Breast epithelium (tissue), 4 donors: ENCODE measurements at regions not wholly inside any gene's neighbourhood (a gene's known extent, or its start where the extent isn't known, plus 50 kb on each side); places are given as distances from the start of the nearest gene placed in this dataset.

ENCODE experiments used
- DNase-seq, 2 donors: peaks; one replicate each; pipeline ENCODE4 v3.0.0-alpha.2; 2019; ENCODE audit warnings: low spot score in 2 of 2
- H3K27ac ChIP-seq, 2 donors: fragments of 200-600 bp; sonication (generic) in 1 of 2; one replicate each; pipeline ENCODE4 v1.5.1; 2016 to 2019; ENCODE audit warnings: mild to moderate bottlenecking in 1 of 2
- H3K27me3 ChIP-seq, 2 donors: fragments of 200-600 bp; sonication (generic) in 1 of 2; one replicate each; pipeline versions ENCODE4 v1.5.1 to v1.6.0; 2017 to 2019; ENCODE audit warnings: control low read depth in 1 of 2, mild to moderate bottlenecking in 1 of 2
- H3K36me3 ChIP-seq: fragments of 200-600 bp; one replicate; pipeline ENCODE4 v1.5.1; 2019
- H3K4me1 ChIP-seq, 2 donors: fragments of 200-600 bp; sonication (generic); one replicate each; pipeline ENCODE4 v1.5.1; 2016 to 2019; ENCODE audit warnings: control low read depth in 1 of 2
- H3K4me3 ChIP-seq, 3 donors: fragments of 200-600 bp; sonication (generic); 1 replicate in 2 of 3; 2 replicates in 1 of 3; pipeline ENCODE4 v1.5.1; 2016 to 2019; ENCODE audit warnings: mild to moderate bottlenecking in 3 of 3, moderate library complexity in 2 of 3
- H3K9me3 ChIP-seq, 2 donors: fragments of 200-600 bp; sonication (generic) in 1 of 2; one replicate each; pipeline ENCODE4 v1.5.1; 2016 to 2019; ENCODE audit warnings: control low read depth in 1 of 2
- POLR2A ChIP-seq: fragments of 450-650 bp; IDR thresholded peaks from one replicate; pipeline ENCODE4 v1.6.1; 2016; ENCODE audit warnings: antibody characterized with exemption, mild to moderate bottlenecking, moderate library complexity
- POLR2AphosphoS5 ChIP-seq, 3 donors: sonication (generic); formaldehyde crosslinking; IDR thresholded peaks; one replicate each; pipeline ENCODE4 v1.6.1; 2017; ENCODE audit warnings: antibody characterized with exemption in 3 of 3
- intact Hi-C: fragments of 100-400 bp; cut with DNase I; formaldehyde crosslinking; loops from one replicate; pipeline ENCODE4 v1.15.1; 2023; ENCODE audit warnings: low total_unique reads
- TF ChIP-seq, protein P1 (sequence below), 3 donors: fragments of 450-650 bp; IDR thresholded peaks; one replicate each; pipeline ENCODE4 v1.5.1; 2016 to 2017; ENCODE audit warnings: antibody characterized with exemption in 3 of 3, mild to moderate bottlenecking in 3 of 3, moderate library complexity in 3 of 3

- intact Hi-C loops = no loop called here
- Histone ChIP-seq H3K27ac (no peak overlapping the region), H3K27me3 (no peaks in the 10 kb centered on the region), H3K36me3 (no peaks in the 10 kb centered on the region), H3K9me3 (peaks cover 0 to 12% of the 10 kb centered on the region in 2 donors), H3K4me1 (no peaks in the 10 kb centered on the region), H3K4me3 (no peak overlapping the region)
- no peak for TF ChIP-seq POLR2AphosphoS5 (IDR thresholded peaks at IDR 0.05)
- TF ChIP-seq, protein P1, sequence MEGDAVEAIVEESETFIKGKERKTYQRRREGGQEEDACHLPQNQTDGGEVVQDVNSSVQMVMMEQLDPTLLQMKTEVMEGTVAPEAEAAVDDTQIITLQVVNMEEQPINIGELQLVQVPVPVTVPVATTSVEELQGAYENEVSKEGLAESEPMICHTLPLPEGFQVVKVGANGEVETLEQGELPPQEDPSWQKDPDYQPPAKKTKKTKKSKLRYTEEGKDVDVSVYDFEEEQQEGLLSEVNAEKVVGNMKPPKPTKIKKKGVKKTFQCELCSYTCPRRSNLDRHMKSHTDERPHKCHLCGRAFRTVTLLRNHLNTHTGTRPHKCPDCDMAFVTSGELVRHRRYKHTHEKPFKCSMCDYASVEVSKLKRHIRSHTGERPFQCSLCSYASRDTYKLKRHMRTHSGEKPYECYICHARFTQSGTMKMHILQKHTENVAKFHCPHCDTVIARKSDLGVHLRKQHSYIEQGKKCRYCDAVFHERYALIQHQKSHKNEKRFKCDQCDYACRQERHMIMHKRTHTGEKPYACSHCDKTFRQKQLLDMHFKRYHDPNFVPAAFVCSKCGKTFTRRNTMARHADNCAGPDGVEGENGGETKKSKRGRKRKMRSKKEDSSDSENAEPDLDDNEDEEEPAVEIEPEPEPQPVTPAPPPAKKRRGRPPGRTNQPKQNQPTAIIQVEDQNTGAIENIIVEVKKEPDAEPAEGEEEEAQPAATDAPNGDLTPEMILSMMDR (IDR thresholded peaks at IDR 0.05) = no peak
- TF ChIP-seq POLR2A = no peak
- no peak for DNase-seq
Measured at GRCh38 chr21:29396951-29397455, 98.3 kb downstream of the BACH1 start.

DNA sequence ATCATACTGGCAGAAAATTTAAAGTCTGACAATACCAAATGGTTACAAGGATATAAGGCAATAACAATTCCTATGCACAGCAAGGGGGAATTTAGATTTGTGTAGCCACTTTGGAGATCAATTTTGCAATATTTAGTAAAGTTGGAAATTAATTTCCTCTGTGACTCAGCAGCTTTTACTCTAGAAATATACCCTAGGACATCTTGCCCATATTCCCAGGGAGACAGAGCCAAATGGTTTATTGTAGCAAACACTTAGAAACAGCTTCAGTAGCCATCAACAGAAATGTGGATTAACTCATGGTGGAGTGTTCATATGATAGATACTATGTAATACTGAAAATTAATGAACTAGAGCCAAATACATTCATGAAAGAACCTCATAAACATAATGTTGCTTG is 104.6 kb downstream of the BACH1 start:
- intact Hi-C loops = no loop called here
- DNase-seq = no peak
- no peaks in the 10 kb centered on the region for H3K36me3 ChIP-seq
- peaks cover 0 to 12% of the 10 kb centered on the region in 2 donors for H3K9me3 ChIP-seq
- H3K4me1 ChIP-seq = no peaks in the 10 kb centered on the region
- H3K27me3 ChIP-seq = no peaks in the 10 kb centered on the region
- no peak overlapping the region for H3K27ac ChIP-seq
- H3K4me3 ChIP-seq = no peak overlapping the region
- TF ChIP-seq POLR2AphosphoS5 (IDR thresholded peaks at IDR 0.05) (no peak), POLR2A (no peak)
- TF ChIP-seq, protein P1 (IDR thresholded peaks at IDR 0.05) = no peak

GRCh38 chr21:29403922-29404538 is 105.3 kb downstream of the BACH1 start:
- Histone ChIP-seq H3K27ac (no peak overlapping the region), H3K4me3 (no peak overlapping the region), H3K36me3 (no peaks in the 10 kb centered on the region), H3K27me3 (no peaks in the 10 kb centered on the region), H3K9me3 (peaks cover 0 to 12% of the 10 kb centered on the region in 2 donors), H3K4me1 (no peaks in the 10 kb centered on the region)
- TF ChIP-seq, protein P1 (IDR thresholded peaks at IDR 0.05) = no peak
- TF ChIP-seq POLR2A (no peak), POLR2AphosphoS5 (IDR thresholded peaks at IDR 0.05) (no peak)
- no peak for DNase-seq
- intact Hi-C loops = no loop called here

GRCh38 chr21:29405503-29406122 is 106.9 kb downstream of the BACH1 start:
- Histone ChIP-seq H3K4me1 (no peaks in the 10 kb centered on the region), H3K27ac (no peak overlapping the region), H3K4me3 (no peak overlapping the region), H3K9me3 (no peaks in the 10 kb centered on the region), H3K27me3 (no peaks in the 10 kb centered on the region), H3K36me3 (no peaks in the 10 kb centered on the region)
- no peak for DNase-seq
- no peak for TF ChIP-seq POLR2AphosphoS5 (IDR thresholded peaks at IDR 0.05)
- TF ChIP-seq, protein P1 (IDR thresholded peaks at IDR 0.05) = no peak
- TF ChIP-seq POLR2A = no peak
- intact Hi-C loops = no loop called here

DNA sequence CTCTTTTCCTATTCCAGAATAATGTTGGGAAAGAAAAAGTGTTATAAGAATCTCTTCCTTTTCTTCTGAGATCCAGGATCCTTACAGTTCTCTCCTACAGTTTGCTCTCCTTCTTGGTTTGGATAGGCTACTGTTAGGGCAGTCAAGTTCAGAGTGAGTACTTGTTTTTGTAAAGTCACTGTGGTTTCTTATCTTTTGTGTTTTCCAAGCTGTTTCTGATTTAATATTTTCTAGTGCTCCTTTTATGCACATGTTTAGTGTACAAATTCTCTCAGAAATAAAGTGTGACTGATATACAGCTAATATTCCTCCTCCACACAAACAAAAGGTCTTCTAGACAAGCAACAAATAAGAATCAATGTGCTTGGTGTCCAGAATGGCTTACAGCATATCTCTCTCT is 107.7 kb downstream of the BACH1 start:
- DNase-seq = no peak
- intact Hi-C loops = no loop called here
- Histone ChIP-seq H3K9me3 (no peaks in the 10 kb centered on the region), H3K4me3 (no peak overlapping the region), H3K27ac (no peak overlapping the region), H3K27me3 (no peaks in the 10 kb centered on the region), H3K4me1 (no peaks in the 10 kb centered on the region), H3K36me3 (no peaks in the 10 kb centered on the region)
- TF ChIP-seq POLR2A (no peak), POLR2AphosphoS5 (IDR thresholded peaks at IDR 0.05) (no peak)
